ENCODE measurements at regions not wholly inside any gene's neighbourhood (a gene's known extent, or its start where the extent isn't known, plus 50 kb on each side); places are given as distances from the start of the nearest gene placed in this dataset.

- DNase-seq (no peak), ATAC-seq (replicated peaks in 1 of 2) (no peak)
- no peak overlapping the region for H3K4me3 Mint-ChIP-seq
- H3K4me1 Mint-ChIP-seq (ENCODE audit: low read depth) = no peaks in the 10 kb centered on the region
- no peaks in the 10 kb centered on the region for H3K36me3 Mint-ChIP-seq (ENCODE audit: insufficient read depth in 2 of 2)
- H3K27me3 Mint-ChIP-seq (ENCODE audit: low read depth) = peaks cover 12% of the 10 kb centered on the region
- peaks cover 0 to 2% of the 10 kb centered on the region in 2 donors for H3K9me3 Mint-ChIP-seq
- no peak overlapping the region for H3K27ac Mint-ChIP-seq
Observed at GRCh38 chr16:82220541-82220940, 50.5 kb upstream of the MPHOSPH6 start.

Data from activated T-cell treated with anti-CD3 and anti-CD28 coated beads, Interleukin-2, amount 50 U/mL, for 72 hours (primary cell).